ENCODE measurements at regions not wholly inside any gene's neighbourhood (a gene's known extent, or its start where the extent isn't known, plus 50 kb on each side); places are given as distances from the start of the nearest gene placed in this dataset.

- Histone ChIP-seq H3K27ac (ENCODE audit: low read depth in 2 of 2, low read length in 1 of 2) (no peak overlapping the region), H3K9me2 (no peaks in the 10 kb centered on the region), H3K4me1 (ENCODE audit: control insufficient read depth in 1 of 2, insufficient read depth in 2 of 2, low read depth in 1 of 2, low read length in 1 of 2) (no peaks in the 10 kb centered on the region), H3K4me3 (ENCODE audit: low read depth in 2 of 2, low read length in 1 of 2) (no peak overlapping the region), H2AFZ (ENCODE audit: low read depth) (peak overlapping the region; percentile 40; the same call in 1 of the 2 replicates), H3K36me3 (replicated peaks in 1 of 2; ENCODE audit: control insufficient read depth in 1 of 2, insufficient read depth in 2 of 2, low read length in 1 of 2) (no peaks in the 10 kb centered on the region), H4K20me1 (ENCODE audit: insufficient read depth) (no peaks in the 10 kb centered on the region), H3F3A (replicated peaks; ENCODE audit: insufficient read depth) (peaks cover 3% of the 10 kb centered on the region), H3K27me3 (ENCODE audit: insufficient read depth) (no peaks in the 10 kb centered on the region), H3K9ac (no peak overlapping the region), H3K9me3 (no peaks in the 10 kb centered on the region), H3K4me2 (no peak overlapping the region), H3K79me2 (ENCODE audit: insufficient read depth) (no peaks in the 10 kb centered on the region)
- ChIA-PET CTCF (no interaction called here), POLR2A (no interaction called here)
- TF ChIP-seq USF2 (IDR thresholded peaks at IDR 0.05; ENCODE audit: borderline replicate concordance, low read depth, low read length) (no peak), TCF12 (IDR thresholded peaks at IDR 0.05) (no peak), YY1 (IDR thresholded peaks at IDR 0.05; ENCODE audit: low read depth) (no peak), MEF2A (IDR thresholded peaks at IDR 0.05; ENCODE audit: borderline replicate concordance, low read depth) (no peak), TEAD4 (IDR thresholded peaks at IDR 0.05; ENCODE audit: borderline replicate concordance, insufficient read depth) (no peak), POLR2AphosphoS5 (IDR thresholded peaks at IDR 0.05; ENCODE audit: low read depth, low read length) (no peak), RFX5 (IDR thresholded peaks at IDR 0.05; ENCODE audit: low read length) (no peak), RAD21 (IDR thresholded peaks at IDR 0.05; ENCODE audit: low read length) (no peak), USF1 (IDR thresholded peaks at IDR 0.05; ENCODE audit: borderline replicate concordance, low read depth) (no peak), FOSL2 (IDR thresholded peaks at IDR 0.05; ENCODE audit: borderline replicate concordance, low read depth) (no peak)
- no peak for DNase-seq
- 50% methylated on average over 7 of the region's 7 CpGs for WGBS (ENCODE audit: low lambda C conversion rate)
Measured at GRCh38 chr6:105952772-105953690, 133.1 kb upstream of the PRDM1 start.

GRCh38 chr6:105952326-105952725 is 133.8 kb upstream of the PRDM1 start:
- H3K27me3 ChIP-seq (ENCODE audit: insufficient read depth): no peaks in the 10 kb centered on the region
- H3K9ac ChIP-seq: no peak overlapping the region
- WGBS (ENCODE audit: low lambda C conversion rate): 61% methylated on average over 3 of the region's 3 CpGs
- no peaks in the 10 kb centered on the region for H3K36me3 ChIP-seq (replicated peaks in 1 of 2; ENCODE audit: control insufficient read depth in 1 of 2, insufficient read depth in 2 of 2, low read length in 1 of 2)
- no peak overlapping the region for H3K4me2 ChIP-seq
- H3K4me1 ChIP-seq (ENCODE audit: control insufficient read depth in 1 of 2, insufficient read depth in 2 of 2, low read depth in 1 of 2, low read length in 1 of 2): no peaks in the 10 kb centered on the region
- H3K9me3 ChIP-seq: no peaks in the 10 kb centered on the region
- no peaks in the 10 kb centered on the region for H4K20me1 ChIP-seq (ENCODE audit: insufficient read depth)
- no peak for DNase-seq
- ChIA-PET CTCF (no interaction called here), POLR2A (no interaction called here)
- H3K27ac ChIP-seq (ENCODE audit: low read depth in 2 of 2, low read length in 1 of 2): no peak overlapping the region
- no peak overlapping the region for H3K4me3 ChIP-seq (ENCODE audit: low read depth in 2 of 2, low read length in 1 of 2)
- H3K79me2 ChIP-seq (ENCODE audit: insufficient read depth): no peaks in the 10 kb centered on the region
- no peaks in the 10 kb centered on the region for H3K9me2 ChIP-seq
- peak overlapping the region; percentile 21; the same call in 1 of the 2 replicates for H2AFZ ChIP-seq (ENCODE audit: low read depth)
- peaks cover 3% of the 10 kb centered on the region for H3F3A ChIP-seq (replicated peaks; ENCODE audit: insufficient read depth)
- TF ChIP-seq CTCF (IDR thresholded peaks at IDR 0.05) (no peak), USF1 (IDR thresholded peaks at IDR 0.05; ENCODE audit: borderline replicate concordance, low read depth) (no peak), EZH2phosphoT487 (IDR thresholded peaks at IDR 0.05; ENCODE audit: borderline replicate concordance, low read depth) (no peak), SMC3 (IDR thresholded peaks at IDR 0.05; ENCODE audit: low read depth, low read length) (no peak), MXI1 (IDR thresholded peaks at IDR 0.05; ENCODE audit: low read depth, low read length) (no peak), RXRA (IDR thresholded peaks at IDR 0.05; ENCODE audit: borderline replicate concordance, low read depth) (no peak), PBX3 (IDR thresholded peaks at IDR 0.05) (no peak), NFIC (IDR thresholded peaks at IDR 0.05; ENCODE audit: borderline replicate concordance) (no peak), EP300 (IDR thresholded peaks at IDR 0.05; ENCODE audit: borderline replicate concordance in 1 of 2, low read depth in 1 of 2, low read length in 1 of 2) (no peak), TAF1 (IDR thresholded peaks at IDR 0.05; ENCODE audit: borderline replicate concordance, low read depth, low read length) (no peak), NRF1 (IDR thresholded peaks at IDR 0.05; ENCODE audit: low read depth, low read length) (no peak), RAD21 (IDR thresholded peaks at IDR 0.05; ENCODE audit: low read length) (no peak), CHD2 (IDR thresholded peaks at IDR 0.05; ENCODE audit: low read length, partially characterized antibody) (no peak), USF2 (IDR thresholded peaks at IDR 0.05; ENCODE audit: borderline replicate concordance, low read depth, low read length) (no peak)
